Left renal cortex interstitium (tissue), 4 donors: ENCODE measurements at regions not wholly inside any gene's neighbourhood (a gene's known extent, or its start where the extent isn't known, plus 50 kb on each side); places are given as distances from the start of the nearest gene placed in this dataset.

Source experiments
- DNase-seq, 4 donors: peaks; one replicate each; pipeline ENCODE4 v3.0.0-alpha.2; 2013; ENCODE audit warnings: low read depth in 4 of 4, low spot score in 2 of 4, missing footprints in 1 of 4

DNA sequence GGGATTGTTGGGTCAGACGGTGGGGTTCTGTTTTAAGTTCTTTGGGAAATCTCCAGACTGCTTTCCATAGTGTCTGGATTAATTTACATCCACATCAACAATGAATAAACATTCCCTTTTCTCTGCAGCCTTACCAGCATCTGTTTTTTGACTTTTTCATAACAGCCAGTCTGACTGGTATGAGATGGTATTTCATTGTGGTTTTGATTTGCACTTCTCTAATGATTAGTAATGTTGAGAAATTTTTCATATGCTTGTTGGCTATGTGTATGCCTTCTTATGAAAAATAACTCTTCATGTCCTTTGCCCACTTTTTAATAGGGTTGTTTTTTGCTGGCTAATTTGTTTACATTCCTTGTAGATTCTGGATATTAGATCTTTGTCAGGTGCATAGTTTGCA lies 140.8 kb upstream of the CNTN1 start:
- no peak for DNase-seq

DNA sequence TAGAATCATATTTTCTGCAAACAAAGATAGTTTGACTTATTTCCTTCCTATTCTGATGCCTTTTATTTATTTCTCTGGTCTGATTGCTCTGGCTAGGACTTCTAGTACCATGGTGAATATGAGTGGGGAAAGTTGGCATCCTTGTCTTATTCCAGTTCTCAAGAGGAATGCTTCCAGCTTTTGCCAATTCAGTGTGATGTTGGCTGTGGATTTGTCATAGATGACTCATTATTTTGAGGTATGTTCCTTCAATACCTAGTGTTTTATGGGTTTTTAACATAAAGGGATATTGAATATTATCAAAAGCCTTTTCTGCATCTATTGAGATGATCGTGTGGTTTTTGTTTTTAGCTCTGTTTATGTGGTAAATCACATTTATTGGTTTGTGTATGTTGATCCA lies 139.4 kb upstream of the CNTN1 start:
- DNase-seq: no peak

DNA sequence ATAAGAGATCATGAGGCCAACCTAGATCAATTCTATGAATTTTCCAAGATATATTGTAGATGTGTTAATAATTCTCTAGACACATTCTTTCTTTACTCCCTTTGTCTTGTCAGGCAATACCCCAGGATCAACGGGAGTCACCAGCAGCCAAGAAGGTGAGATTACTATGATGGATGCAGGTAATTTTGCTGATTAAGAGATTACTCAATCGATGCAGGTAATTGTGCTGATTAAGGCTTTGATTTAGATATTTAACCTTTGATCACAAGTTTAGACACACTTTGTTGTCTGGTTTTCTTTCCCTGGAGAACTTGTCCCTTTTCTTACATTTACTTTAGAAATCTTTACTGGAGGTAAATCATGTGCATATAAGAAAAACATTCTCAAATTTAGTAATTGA lies 134.3 kb upstream of the CNTN1 start:
- DNase-seq: no peak

GRCh38 chr12:40559865-40560264 lies 132.4 kb upstream of the CNTN1 start:
- DNase-seq: no peak

DNA sequence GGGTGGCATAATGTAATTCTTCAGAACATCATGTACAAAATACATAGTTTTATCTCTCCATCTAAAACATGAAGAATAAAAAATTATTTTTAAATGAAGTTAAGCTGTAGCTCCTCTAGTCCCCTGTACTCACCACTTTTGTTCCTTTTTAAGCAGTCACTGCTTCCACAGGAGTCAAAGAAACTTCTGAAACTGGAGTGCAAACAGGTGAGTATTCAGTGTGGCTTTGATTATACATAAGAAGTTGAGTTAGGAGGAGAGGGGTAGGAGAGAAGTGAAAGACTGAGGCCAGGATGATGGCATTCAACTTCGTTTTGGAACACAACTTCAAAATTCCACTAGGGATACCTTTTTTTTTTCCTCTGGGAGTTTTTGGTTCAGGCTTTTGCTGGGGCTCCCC lies 131.4 kb upstream of the CNTN1 start:
- no peak for DNase-seq

DNA sequence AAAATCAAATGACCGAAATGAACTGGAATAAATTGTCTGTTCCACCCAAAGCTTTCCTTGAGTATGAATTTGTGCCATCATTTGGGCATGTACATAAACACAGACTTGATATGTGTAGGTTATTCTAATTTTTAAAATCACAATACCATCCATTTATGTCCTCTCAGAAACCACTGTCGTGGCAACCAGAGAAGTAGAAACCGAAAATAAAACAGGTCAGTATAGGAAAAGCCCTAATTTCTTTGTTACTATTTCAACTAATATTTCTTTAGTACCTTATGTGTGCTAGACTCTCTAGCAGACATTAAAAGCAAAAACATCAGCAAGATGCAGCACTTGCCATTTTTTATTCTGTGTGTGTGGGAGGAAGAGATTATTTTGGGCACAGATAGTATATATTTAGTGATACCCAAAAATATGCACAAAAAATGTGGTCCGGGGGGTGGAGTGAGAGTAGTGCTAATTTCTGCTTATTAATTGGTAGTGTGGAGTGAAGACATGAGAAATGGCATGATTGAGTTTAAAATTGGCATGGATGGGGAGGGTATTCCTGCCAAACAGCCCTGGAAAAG lies 130.8 kb upstream of the CNTN1 start:
- DNase-seq: no peak

DNA sequence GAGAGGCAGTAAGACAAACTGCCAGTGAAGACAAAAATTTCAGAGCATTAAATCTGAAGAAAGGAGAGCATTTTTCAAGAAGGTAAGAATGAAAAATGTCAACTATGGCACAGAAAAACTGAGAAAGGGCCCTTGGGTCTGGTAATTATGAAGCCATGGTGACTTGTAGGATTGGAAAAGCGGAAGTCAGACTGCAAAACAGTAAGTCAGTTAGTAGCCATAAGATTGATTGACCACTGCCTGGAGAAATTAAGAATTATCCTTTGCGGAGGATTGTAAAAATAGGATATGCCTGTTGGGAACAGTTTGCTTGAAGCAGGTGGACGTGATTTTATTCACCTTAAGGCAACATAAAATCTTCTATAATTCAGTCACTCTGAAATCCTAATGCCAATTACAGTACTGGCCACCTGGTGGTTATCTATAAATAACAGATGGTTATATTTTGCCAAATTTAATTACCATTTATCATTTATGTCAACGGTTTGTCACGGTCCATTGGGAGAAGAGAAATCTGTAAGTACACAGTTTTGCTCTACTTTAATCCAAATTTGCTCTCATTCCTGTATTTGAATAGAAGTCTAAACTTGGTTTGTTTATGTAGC lies 127.1 kb upstream of the CNTN1 start:
- no peak for DNase-seq

GRCh38 chr12:40566271-40566670 lies 126.0 kb upstream of the CNTN1 start:
- DNase-seq: no peak

DNA sequence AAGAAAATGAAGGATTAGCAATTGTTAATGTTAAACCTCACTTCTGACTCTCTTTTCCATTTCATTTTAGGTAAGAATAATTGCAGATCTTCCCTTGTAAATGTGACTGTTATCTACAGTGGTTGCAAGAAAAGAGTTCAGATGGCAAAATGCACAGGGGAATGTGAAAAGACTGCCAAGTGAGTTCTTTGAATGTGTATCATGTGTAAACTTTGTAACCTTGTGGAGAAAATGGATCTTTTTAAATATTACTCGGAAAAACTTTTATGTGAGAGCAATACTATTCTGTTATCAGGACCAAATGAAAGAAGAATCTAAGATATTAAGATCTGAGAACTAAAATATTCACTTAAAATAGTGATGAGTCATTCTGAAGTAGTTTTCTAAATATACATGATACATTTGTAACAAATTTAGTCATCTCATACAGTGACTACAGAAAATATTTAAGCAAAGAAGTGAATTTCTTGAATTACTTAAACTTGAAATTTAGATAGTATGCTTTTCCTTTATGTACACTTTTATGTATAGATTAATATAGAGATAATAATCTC lies 122.5 kb upstream of the CNTN1 start:
- no peak for DNase-seq

- no peak for DNase-seq
These were observed 119.2 kb upstream of the CNTN1 start for GRCh38 chr12:40573024-40573423.

DNA sequence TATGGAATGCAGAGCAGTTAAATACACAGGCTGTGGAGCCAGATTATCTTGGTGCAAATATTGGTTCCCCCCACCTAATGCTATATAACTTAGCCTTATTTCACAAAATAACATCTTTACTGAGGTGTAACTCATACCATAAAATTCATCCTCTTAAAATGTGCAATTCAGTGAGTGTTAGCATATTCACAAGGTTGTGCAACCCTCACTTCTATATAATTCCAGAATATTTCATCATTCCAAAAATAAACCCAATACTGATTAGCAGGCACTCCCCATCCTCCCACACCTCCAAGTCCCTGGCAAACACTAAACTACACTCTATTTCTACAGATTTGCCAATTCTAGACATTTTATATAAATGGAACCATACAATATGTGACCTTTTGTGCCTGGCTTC lies 116.3 kb upstream of the CNTN1 start:
- no peak for DNase-seq

- no peak for DNase-seq
These were observed 114.4 kb upstream of the CNTN1 start for GRCh38 chr12:40577834-40578233.

DNA sequence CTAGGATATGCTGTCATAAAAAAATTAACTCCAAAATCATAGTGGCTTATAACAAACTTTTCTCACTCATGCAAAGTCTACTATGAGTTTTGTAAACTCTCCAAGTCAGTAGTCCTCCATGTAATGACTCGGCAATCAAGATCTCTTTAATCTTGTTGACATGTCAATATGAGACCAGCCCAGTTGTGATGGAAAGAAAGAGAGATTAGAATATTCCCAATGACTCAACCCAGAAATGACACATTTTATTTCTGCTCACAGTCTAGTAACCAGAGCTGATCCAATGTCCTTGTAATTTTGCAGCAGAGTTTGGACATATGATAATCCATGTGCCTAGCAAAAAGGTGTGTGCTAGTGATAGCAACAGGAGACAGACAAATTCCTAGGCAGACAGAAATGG lies 112.6 kb upstream of the CNTN1 start:
- no peak for DNase-seq

DNA sequence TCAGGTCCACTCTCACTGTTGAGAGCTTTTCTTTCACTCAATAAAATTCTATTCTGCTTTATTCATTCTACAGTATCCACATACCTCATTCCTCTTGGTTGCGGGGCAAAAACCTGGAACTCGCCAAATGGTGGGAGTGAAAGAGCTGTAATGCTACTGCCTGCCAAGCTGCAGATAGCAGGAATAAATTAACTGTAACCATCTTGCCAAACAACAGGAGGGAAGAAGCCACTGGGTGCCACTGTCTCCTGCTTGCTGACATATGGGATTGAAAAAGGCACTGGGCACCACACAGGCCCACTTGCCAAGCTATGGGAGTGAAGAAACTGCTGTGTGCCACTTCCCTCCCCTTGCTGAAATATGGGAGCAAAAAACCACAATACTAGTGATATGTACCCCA lies 111.9 kb upstream of the CNTN1 start:
- no peak for DNase-seq

GRCh38 chr12:40581889-40582288 lies 110.3 kb upstream of the CNTN1 start:
- DNase-seq: no peak

- no peak for DNase-seq
These were observed 108.5 kb upstream of the CNTN1 start for GRCh38 chr12:40583743-40584142.

DNA sequence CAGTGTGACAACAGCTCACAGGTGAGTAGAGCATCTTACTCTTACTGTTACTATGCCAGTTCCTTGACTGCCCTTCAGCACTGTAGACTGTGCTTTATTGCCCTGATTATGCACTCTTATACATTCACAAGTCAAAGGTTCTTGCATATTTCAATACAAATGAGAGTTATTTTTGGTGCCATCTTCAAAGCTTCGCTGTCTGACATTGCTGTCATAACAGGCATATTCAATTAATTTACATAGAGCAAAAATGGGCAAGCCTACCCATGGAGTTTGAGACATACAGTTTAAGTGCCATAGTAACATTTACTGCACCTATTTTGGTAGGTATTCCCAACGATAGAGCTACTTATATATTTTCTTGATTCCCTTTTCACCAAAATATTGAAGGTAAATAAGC lies 107.5 kb upstream of the CNTN1 start:
- DNase-seq: no peak

DNA sequence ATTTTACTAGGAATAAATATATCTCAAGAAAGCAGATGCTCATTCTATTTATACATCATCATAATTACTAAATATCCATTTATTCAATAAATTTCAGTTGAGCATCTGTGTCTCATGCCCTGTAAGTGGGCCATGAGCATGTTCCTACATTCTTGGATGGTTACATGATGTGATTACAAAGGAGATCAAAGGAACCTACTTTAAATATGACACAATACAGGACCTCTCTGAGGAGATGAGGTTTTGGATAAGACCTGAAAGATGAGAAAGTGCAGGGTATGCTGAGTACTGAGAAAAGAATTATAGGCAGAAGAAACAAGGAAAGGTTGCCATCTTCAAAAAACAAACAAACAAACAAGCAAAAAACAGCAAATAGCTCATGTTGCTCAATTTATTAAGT lies 105.4 kb upstream of the CNTN1 start:
- DNase-seq: no peak

- no peak for DNase-seq
These were observed 104.8 kb upstream of the CNTN1 start for GRCh38 chr12:40587421-40587820.

DNA sequence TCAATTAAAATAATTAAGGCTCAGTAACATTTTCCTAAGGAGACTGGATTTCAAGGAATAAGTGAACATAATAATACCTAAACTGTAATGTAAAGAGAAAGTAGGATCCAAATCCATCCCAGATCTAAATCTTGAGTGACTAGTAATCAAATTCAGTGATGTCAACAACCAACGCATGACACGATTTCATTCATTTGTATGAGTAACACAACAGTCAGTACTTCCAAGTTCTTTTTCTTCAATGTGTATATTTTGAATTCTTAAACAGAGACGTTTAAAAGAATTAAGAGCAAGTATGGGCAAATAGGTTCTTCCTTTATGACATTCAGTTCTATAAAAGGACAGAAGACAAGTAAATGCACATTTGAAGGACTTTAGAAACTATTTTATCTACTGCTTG lies 104.3 kb upstream of the CNTN1 start:
- DNase-seq: no peak

GRCh38 chr12:40597133-40597532 lies 95.1 kb upstream of the CNTN1 start:
- DNase-seq: no peak

DNA sequence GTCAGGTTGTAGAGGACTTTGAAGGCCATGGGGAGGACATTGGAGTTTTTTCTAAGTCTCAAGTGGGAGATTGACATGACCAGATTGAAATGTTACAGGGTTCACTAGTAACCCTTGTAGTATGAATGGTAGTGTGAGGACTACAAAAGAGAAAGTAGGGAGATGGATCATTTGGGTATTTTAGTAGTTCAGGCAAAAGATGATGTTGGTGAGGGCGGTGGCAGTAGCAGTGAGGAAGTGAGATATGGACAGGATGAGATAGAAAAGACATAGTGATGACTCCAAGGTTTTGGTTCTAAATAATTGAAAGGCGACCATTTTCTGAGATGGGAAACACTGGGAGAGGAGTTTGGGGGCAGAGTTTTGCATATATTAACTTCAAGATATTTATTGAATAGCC lies 94.2 kb upstream of the CNTN1 start:
- DNase-seq: no peak

DNA sequence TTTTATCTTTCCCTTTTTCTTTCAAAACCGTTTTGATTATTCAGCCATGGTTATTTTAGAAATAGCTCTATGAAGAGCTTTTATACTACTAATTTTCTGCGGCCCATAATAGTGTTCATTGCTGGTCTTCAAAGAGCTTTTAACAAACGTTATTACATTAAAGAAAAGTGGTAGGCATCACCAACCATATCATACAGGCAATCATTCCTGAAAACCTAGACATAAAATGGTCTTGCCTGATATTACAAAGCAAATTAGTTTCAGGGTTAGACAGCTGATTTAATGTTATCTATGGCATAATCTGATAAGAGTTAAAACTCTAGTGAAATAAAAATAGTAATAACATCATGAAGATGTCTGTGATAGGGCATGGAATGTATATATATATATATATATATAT lies 89.7 kb upstream of the CNTN1 start:
- no peak for DNase-seq
